Adrenal gland (tissue), 9 donors: ENCODE measurements at regions not wholly inside any gene's neighbourhood (a gene's known extent, or its start where the extent isn't known, plus 50 kb on each side); places are given as distances from the start of the nearest gene placed in this dataset.

Source experiments
- DNase-seq, 7 donors: peaks; one replicate each; pipeline ENCODE4 v3.0.0-alpha.2; 2019 to 2020
- H3K27ac ChIP-seq, 5 donors: fragments of 200-600 bp; sonication (generic) in 4 of 5; 1 replicate in 3 of 5; 2 replicates in 2 of 5; pipeline versions ENCODE4 v1.5.1 to v1.8.0; 2016 to 2020; ENCODE audit warnings: mild to moderate bottlenecking in 1 of 5
- H3K27me3 ChIP-seq: fragments of 200-600 bp; 2 replicates; pipeline ENCODE4 v1.8.0; 2021
- H3K36me3 ChIP-seq, 2 donors: fragments of 200-600 bp; replicated peaks in 1 of 2; 1 replicate in 1 of 2; 2 replicates in 1 of 2; pipeline versions ENCODE4 v1.5.1 to v1.8.0; 2018 to 2022
- H3K4me1 ChIP-seq, 2 donors: fragments of 200-600 bp; replicated peaks in 1 of 2; 1 replicate in 1 of 2; 2 replicates in 1 of 2; pipeline versions ENCODE4 v1.5.1 to v1.8.0; 2018 to 2021
- H3K4me3 ChIP-seq, 4 donors: fragments of 200-600 bp; sonication (generic) in 3 of 4; one replicate each; pipeline ENCODE4 v1.5.1; 2016 to 2018
- H3K9me3 ChIP-seq, 3 donors: fragments of 200-600 bp; sonication (generic) in 1 of 3; replicated peaks in 1 of 3; 1 replicate in 2 of 3; 2 replicates in 1 of 3; pipeline versions ENCODE4 v1.5.1 to v1.8.0; 2016 to 2021
- POLR2A ChIP-seq, 2 donors: fragments of 450-650 bp; IDR thresholded peaks; one replicate each; pipeline ENCODE4 v1.6.1; 2017; ENCODE audit warnings: antibody characterized with exemption in 2 of 2, mild to moderate bottlenecking in 2 of 2, moderate library complexity in 1 of 2
- WGBS, 4 donors: extraction: QIAGEN DNeasy Blood & Tissue Kit in 2 of 4; methylation state at CpG; one replicate each; pipeline versions ENCODE4 v1.1.5 to v1.1.7; 2013 to 2017; 5-methylcytosine and 5-hydroxymethylcytosine counted together
- intact Hi-C, 2 donors: fragments of 100-400 bp; cut with DNase I; formaldehyde crosslinking; loops; one replicate each; pipeline versions ENCODE4 v1.14.1 to v1.15.0; 2022 to 2023
- TF ChIP-seq, protein P1 (sequence below), 6 experiments: fragments of 450-650 bp in 4 of 6; fragments of 200-600 bp in 2 of 6; sonication (generic) in 1 of 6; IDR thresholded peaks; 1 replicate in 5 of 6; 2 replicates in 1 of 6; pipeline versions ENCODE4 v1.5.1 to v1.8.0; 2016 to 2021; ENCODE audit warnings: antibody characterized with exemption in 6 of 6, mild to moderate bottlenecking in 2 of 6, moderate library complexity in 1 of 6
- donor health status: healthy with polysubstance abuse.
- donor health status: Bipolar disorder and iron deficiency.
- donor health status: DM: yes; HTN: yes; CAD: no.
- donor health status: DM: no; HTN: no; CAD: no.
- donor health status: DM: no; HTN: no; CAD: no.

DNA sequence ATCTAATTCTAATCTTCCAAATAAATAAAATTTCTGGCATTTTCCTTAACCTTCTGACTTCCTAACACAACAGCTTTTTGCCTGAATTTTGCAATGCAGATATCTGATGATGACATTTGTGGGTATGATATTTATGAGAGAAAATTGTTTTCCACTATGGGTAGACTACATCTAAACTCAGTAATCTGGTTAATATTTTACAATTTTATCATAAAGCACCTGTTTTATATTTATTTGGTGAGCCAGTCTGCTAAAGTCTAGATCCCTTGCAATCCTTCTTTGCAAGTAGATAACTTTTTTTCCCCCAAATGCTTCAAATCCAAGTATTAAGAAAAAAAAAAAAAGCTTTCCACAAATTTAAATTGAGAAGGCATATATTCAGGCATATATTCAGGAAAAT is 246.2 kb upstream of the DAB2 start:
- Histone ChIP-seq H3K27ac (no peak overlapping the region), H3K4me3 (no peak overlapping the region), H3K27me3 (no peaks in the 10 kb centered on the region), H3K9me3 (no peaks in the 10 kb centered on the region), H3K36me3 (no peaks in the 10 kb centered on the region), H3K4me1 (no peaks in the 10 kb centered on the region)
- intact Hi-C loops = no loop called here
- no peak for DNase-seq
- no peak for TF ChIP-seq POLR2A (IDR thresholded peaks at IDR 0.05)
- TF ChIP-seq, protein P1, sequence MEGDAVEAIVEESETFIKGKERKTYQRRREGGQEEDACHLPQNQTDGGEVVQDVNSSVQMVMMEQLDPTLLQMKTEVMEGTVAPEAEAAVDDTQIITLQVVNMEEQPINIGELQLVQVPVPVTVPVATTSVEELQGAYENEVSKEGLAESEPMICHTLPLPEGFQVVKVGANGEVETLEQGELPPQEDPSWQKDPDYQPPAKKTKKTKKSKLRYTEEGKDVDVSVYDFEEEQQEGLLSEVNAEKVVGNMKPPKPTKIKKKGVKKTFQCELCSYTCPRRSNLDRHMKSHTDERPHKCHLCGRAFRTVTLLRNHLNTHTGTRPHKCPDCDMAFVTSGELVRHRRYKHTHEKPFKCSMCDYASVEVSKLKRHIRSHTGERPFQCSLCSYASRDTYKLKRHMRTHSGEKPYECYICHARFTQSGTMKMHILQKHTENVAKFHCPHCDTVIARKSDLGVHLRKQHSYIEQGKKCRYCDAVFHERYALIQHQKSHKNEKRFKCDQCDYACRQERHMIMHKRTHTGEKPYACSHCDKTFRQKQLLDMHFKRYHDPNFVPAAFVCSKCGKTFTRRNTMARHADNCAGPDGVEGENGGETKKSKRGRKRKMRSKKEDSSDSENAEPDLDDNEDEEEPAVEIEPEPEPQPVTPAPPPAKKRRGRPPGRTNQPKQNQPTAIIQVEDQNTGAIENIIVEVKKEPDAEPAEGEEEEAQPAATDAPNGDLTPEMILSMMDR (IDR thresholded peaks at IDR 0.05) = no peak

DNA sequence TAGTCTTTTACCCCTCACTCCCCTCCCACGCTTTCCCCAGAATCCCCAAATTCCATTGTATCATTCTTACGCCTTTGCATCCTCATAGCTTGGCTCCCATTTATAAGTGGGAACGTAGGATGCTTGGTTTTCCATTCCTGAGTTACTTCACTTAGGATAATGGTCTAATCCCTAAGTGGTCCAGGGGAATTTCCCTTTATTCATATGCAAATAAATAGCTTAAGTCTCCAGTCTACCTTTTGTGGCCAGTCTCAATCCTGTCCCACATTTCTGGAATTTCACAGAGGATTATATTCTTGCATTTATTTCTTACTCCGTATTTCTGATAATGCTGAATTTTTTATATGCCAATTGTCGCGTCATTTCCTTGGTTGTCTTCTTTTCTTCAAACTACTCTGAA is 245.6 kb upstream of the DAB2 start:
- no peak overlapping the region for H3K27ac ChIP-seq
- no peak overlapping the region for H3K4me3 ChIP-seq
- H3K27me3 ChIP-seq = no peaks in the 10 kb centered on the region
- H3K9me3 ChIP-seq = no peaks in the 10 kb centered on the region
- H3K36me3 ChIP-seq = no peaks in the 10 kb centered on the region
- TF ChIP-seq POLR2A (IDR thresholded peaks at IDR 0.05) = no peak
- TF ChIP-seq, protein P1 (IDR thresholded peaks at IDR 0.05) = no peak
- no peak for DNase-seq
- intact Hi-C loops = no loop called here
- 77 to 85% (median 82%) methylated on average over 6 of the region's 6 CpGs for WGBS, 4 donors
- H3K4me1 ChIP-seq = no peaks in the 10 kb centered on the region

DNA sequence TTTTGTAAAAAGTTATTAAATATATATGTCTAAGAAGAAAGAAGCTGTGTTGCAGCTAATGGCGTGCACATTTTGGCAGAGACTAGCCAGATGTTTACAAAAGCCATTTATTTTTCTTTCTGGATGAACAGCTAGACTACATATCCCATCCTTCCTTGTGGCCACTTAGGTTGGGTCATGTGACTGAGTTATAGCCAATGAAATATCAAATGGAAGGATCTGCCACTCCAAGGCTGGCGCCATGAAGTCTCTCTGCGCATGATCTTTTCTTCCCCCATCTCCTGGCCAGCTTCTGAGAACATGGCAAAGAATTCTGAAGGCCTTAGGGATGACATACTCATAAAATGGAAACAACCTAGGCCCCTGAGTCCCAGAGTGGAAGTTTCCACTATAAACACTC is 244.2 kb upstream of the DAB2 start:
- Histone ChIP-seq H3K36me3 (no peaks in the 10 kb centered on the region), H3K9me3 (no peaks in the 10 kb centered on the region), H3K4me3 (no peak overlapping the region), H3K27me3 (no peaks in the 10 kb centered on the region), H3K4me1 (no peaks in the 10 kb centered on the region), H3K27ac (no peak overlapping the region)
- WGBS, 4 donors = 87 to 92% (median 89%) methylated on average over 3 of the region's 3 CpGs
- no peak for DNase-seq
- intact Hi-C loops = no loop called here
- TF ChIP-seq, protein P1 (IDR thresholded peaks at IDR 0.05) = no peak

DNA sequence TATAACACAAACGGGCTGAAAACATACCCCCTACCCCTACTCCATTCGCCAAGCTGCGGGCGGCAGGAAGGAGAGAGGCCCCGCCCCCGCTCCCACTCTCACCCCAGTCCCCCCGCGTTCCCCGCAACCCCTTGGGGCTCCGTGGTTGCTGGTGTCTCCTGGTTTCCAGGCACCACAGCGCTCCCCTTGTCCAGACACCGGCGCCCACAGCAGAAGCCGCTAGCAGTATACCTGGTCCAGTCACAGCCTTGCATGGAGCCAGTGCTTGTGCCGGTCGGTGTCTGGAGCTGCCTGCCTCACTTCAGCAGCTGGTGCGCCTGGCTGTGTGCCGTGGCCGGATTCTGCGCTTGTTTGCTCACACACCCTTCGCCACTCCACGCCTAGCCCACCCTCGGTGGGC is 240.5 kb upstream of the DAB2 start:
- no peak for DNase-seq
- Histone ChIP-seq H3K9me3 (no peaks in the 10 kb centered on the region), H3K27ac (no peak overlapping the region), H3K27me3 (no peaks in the 10 kb centered on the region), H3K36me3 (no peaks in the 10 kb centered on the region), H3K4me3 (no peak overlapping the region), H3K4me1 (no peaks in the 10 kb centered on the region)
- 80 to 94% (median 89%) methylated on average over 2 to 23 of the region's 23 CpGs for WGBS, 4 donors
- intact Hi-C loops = no loop called here
- TF ChIP-seq, protein P1 (IDR thresholded peaks at IDR 0.05) = no peak
- no peak for TF ChIP-seq POLR2A (IDR thresholded peaks at IDR 0.05)
